ENCODE measurements at regions not wholly inside any gene's neighbourhood (a gene's known extent, or its start where the extent isn't known, plus 50 kb on each side); places are given as distances from the start of the nearest gene placed in this dataset.

GRCh38 chr2:217193431-217194340, 333.8 kb upstream of the TNP1 start:
- DNase-seq (ENCODE audit: low spot score), result no peak

- DNase-seq (ENCODE audit: low spot score), result no peak
Measured at GRCh38 chr2:217192366-217192765, 332.5 kb upstream of the TNP1 start.

GRCh38 chr2:217189747-217190146, 329.9 kb upstream of the TNP1 start:
- DNase-seq (ENCODE audit: low spot score), result no peak

GRCh38 chr2:217189131-217189530, 329.3 kb upstream of the TNP1 start:
- DNase-seq (ENCODE audit: low spot score), result no peak

- no peak for DNase-seq (ENCODE audit: low spot score)
Measured at GRCh38 chr2:217186668-217187159, 326.9 kb upstream of the TNP1 start.

- no peak for DNase-seq (ENCODE audit: low spot score)
Measured at GRCh38 chr2:217186152-217186551, 326.3 kb upstream of the TNP1 start.

GRCh38 chr2:217185265-217185995, 325.6 kb upstream of the TNP1 start:
- DNase-seq (ENCODE audit: low spot score), result no peak

GRCh38 chr2:217184242-217184641, 324.4 kb upstream of the TNP1 start:
- DNase-seq (ENCODE audit: low spot score), result no peak

GRCh38 chr2:217183471-217183870, 323.6 kb upstream of the TNP1 start:
- DNase-seq (ENCODE audit: low spot score), result no peak

- no peak for DNase-seq (ENCODE audit: low spot score)
Measured at GRCh38 chr2:217182926-217183325, 323.1 kb upstream of the TNP1 start.

GRCh38 chr2:217181512-217181911, 321.6 kb upstream of the TNP1 start:
- no peak for DNase-seq (ENCODE audit: low spot score)

GRCh38 chr2:217179854-217180253, 320.0 kb upstream of the TNP1 start:
- no peak for DNase-seq (ENCODE audit: low spot score)

GRCh38 chr2:217178341-217178740, 318.5 kb upstream of the TNP1 start:
- DNase-seq (ENCODE audit: low spot score), result no peak

GRCh38 chr2:217177720-217178119, 317.9 kb upstream of the TNP1 start:
- DNase-seq (ENCODE audit: low spot score), result no peak

- DNase-seq (ENCODE audit: low spot score), result no peak
Measured at GRCh38 chr2:217171874-217172273, 312.0 kb upstream of the TNP1 start.

GRCh38 chr2:217168496-217168895, 308.6 kb upstream of the TNP1 start:
- no peak for DNase-seq (ENCODE audit: low spot score)

- no peak for DNase-seq (ENCODE audit: low spot score)
Measured at GRCh38 chr2:217167531-217167930, 307.7 kb upstream of the TNP1 start.

GRCh38 chr2:217166241-217166850, 306.5 kb upstream of the TNP1 start:
- peak; percentile 5 for DNase-seq (ENCODE audit: low spot score)

GRCh38 chr2:217165547-217165946, 305.7 kb upstream of the TNP1 start:
- no peak for DNase-seq (ENCODE audit: low spot score)

- DNase-seq (ENCODE audit: low spot score), result no peak
Measured at GRCh38 chr2:217163987-217164386, 304.1 kb upstream of the TNP1 start.

- peak; percentile 19 for DNase-seq (ENCODE audit: low spot score)
Measured at GRCh38 chr2:217162533-217162932, 302.7 kb upstream of the TNP1 start.

Data from activated CD4-positive, alpha-beta T cell treated with anti-CD3 and anti-CD28 coated beads, Interleukin-2, Interleukin-4, amounts not matched to agents 100 ng/mL and 50 ng/mL, durations not matched to agents 16 hours and 8 hours (primary cell).